Neural cell (in vitro differentiated cells): ENCODE measurements at regions not wholly inside any gene's neighbourhood (a gene's known extent, or its start where the extent isn't known, plus 50 kb on each side); places are given as distances from the start of the nearest gene placed in this dataset.

Source experiments
- CTCF ChIP-seq: fragments of 450-650 bp; IDR thresholded peaks from 2 replicates; pipeline ENCODE4 v1.5.1; 2014; ENCODE audit warnings: antibody characterized with exemption, mild to moderate bottlenecking, moderate library complexity; ENCODE audit not compliant: poor library complexity, severe bottlenecking
- EZH2 ChIP-seq: fragments of 200-600, 300-800 bp; shearing (Covaris generic), sonication (generic); IDR thresholded peaks from 2 replicates; pipeline ENCODE4 v1.6.1; 2014; ENCODE audit warnings: antibody characterized with exemption, low read length, borderline replicate concordance, mild to moderate bottlenecking; ENCODE audit not compliant: insufficient read depth, poor library complexity, severe bottlenecking
- POLR2AphosphoS5 ChIP-seq: IDR thresholded peaks from 2 replicates; pipeline ENCODE4 v1.6.1; 2012
- RAD21 ChIP-seq: fragments of 450-650 bp; conservative IDR thresholded peaks from 2 replicates; pipeline ENCODE4 v1.6.1; 2014; ENCODE audit warnings: antibody characterized with exemption, mild to moderate bottlenecking, moderate library complexity
- REST ChIP-seq: IDR thresholded peaks from 2 replicates; pipeline ENCODE4 v1.6.1; 2012; ENCODE audit warnings: borderline replicate concordance
- TAF1 ChIP-seq: IDR thresholded peaks from 2 replicates; pipeline ENCODE4 v1.6.1; 2012; ENCODE audit warnings: low read depth

GRCh38 chr1:119219711-119220110 is 79.3 kb upstream of the WARS2 start:
- TF ChIP-seq RAD21: no peak
- no peak for TF ChIP-seq CTCF
- TF ChIP-seq TAF1: no peak
- no peak for TF ChIP-seq REST
- TF ChIP-seq EZH2: no peak
- no peak for TF ChIP-seq POLR2AphosphoS5
